Left ventricle myocardium superior (tissue), 1 donor: ENCODE measurements at regions not wholly inside any gene's neighbourhood (a gene's known extent, or its start where the extent isn't known, plus 50 kb on each side); places are given as distances from the start of the nearest gene placed in this dataset.
A peak's percentile ranks its signal among the peaks of the same experiment; 100 is the strongest.
"Not testable (repeated sequence)": the region's sequence is repeated elsewhere in the genome, so short reads cannot be mapped to it uniquely, and the experiment has no call there.

Source experiments
- ATAC-seq: fragments of 200-7000 bp; cut with Tn5 transposase; one replicate; pipeline ENCODE4 v1.9.1; 2020; ENCODE audit warnings: mild to moderate bottlenecking, moderate library complexity
- DNase-seq: peaks from one replicate; pipeline ENCODE4 v3.0.0-alpha.2; 2020
- intact Hi-C: fragments of 100-400 bp; cut with micrococcal nuclease; formaldehyde crosslinking; loops from one replicate; pipeline ENCODE4 v1.11.0; 2022
- donor health status: DM: no; HTN: yes; CAD: no; lungs with severe emphysema.

DNA sequence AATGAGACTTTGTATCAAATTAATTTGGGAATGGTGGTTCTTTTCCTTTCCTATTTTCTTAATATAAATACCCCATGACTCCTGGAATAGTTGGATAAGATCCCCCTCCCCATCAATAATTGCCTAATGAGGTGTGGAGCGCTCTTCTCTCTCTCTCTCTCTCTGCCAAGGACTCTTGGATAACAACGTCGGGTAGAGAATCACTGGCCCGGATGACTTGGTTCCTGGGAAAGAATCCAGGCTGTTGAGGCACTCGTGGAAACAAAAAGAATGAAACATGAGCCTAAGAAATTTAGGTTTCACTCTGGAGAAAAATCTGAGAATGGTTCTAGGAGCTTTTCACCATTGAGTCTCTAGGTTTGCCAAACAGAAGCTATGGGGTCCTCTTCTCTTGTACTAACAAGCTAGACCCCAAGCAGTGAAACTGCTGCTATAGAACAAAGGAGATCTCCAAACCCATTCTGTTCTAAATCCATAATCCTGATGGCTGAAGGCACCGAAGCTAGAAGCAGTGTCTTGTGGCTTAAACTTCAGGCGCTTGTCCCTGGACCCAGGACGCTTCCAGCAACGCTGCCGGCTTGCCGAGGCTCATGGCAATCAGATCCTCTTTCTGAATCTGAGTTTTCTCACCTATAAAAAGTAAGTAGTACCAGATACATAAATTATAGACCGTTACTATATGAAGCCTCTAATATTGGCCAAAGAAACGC lies 241.6 kb upstream of the BTBD3 start:
- intact Hi-C loops, result no loop called here
- no peak for ATAC-seq
- DNase-seq, result no peak

DNA sequence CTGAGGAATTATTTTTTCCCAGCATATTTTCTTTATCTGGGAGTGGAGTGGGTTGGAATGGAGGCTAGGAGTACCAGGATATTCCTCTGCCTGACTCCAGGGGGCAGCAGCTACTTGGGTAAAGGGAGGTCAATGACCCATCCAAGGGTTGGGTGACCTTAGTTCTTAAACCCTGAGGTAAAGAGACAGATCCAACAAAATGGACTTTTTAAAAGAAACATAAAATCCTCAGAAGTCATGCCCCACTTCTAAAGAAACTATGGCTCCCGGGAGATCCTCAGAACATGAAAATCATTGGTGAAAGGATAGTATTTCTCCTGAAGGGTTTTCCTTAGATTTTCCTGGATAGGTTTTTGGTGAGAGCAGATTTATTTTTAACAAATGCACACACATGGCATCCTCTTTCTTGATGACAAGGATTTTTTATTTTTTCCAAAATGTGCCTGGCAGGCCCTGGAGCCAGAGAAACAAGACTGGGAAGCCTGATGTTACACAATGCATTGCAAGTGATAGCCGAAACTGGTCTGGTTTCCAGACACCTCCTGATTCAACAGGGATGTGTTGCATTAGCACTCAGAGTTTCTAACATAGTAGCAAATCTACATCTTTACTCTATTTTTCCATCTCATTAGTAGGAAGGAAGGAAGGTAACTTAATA lies 240.9 kb upstream of the BTBD3 start:
- ATAC-seq (peak; percentile 94), DNase-seq (no peak)
- intact Hi-C loops, result no loop called here

DNA sequence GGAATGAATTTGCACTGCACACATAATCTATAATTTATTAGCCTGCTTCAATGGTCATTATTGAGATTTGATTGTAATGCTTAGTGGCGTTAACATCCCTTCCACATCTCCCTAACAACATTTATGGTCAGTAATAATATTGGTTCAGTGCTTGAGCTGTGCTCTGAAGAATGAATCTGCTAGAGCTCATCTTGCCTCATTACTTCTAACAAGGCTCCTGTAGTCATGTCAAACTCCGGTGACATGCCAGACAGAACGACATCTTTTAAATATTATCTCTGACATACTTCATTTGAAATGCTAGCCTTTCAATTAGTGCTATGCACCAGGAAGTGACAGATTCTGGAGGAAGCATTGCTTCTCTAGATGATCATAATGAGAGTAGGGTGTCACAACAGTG lies 240.3 kb upstream of the BTBD3 start:
- no peak for DNase-seq
- intact Hi-C loops, result no loop called here
- ATAC-seq, result no peak

DNA sequence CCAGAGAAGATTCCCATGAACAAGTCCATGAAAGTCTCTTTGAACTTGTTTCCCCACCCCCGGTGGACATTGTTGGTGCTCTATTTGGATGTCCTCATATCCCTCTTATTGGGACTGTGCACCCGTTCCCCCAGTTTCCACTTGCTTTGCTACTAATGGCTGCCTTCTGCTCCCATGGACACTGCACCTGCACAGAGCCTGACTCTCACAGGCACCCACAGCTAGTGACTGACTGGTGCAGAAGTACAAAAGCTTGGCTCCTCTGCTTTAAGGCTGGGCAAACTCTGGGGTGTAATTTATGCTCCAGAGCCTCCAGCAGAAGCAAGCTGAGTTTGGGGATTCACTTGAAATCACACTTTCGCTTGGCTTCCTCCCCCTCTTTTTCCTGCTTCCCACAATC lies 239.9 kb upstream of the BTBD3 start:
- intact Hi-C loops, result no loop called here
- DNase-seq (no peak), ATAC-seq (no peak)

DNA sequence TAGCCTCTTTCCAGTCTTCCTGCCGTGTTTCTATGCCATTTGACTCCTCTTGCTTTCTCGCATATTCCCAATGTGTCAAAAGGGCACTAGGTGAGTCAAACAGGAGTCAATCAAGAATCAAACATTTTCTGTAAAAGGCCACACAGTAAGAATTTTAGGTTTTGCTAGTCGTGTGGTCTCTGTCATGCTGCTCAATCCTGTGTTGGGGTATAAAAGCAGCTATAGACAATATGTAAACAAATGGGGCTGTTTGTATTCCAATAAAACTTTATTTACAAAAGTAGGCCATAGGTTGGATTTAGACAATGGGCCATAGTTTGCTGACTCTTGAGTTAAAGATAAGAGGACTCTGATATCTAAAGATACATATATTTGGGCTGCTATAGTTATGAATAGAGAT lies 235.4 kb upstream of the BTBD3 start:
- intact Hi-C loops, result no loop called here
- ATAC-seq (no peak), DNase-seq (no peak)

DNA sequence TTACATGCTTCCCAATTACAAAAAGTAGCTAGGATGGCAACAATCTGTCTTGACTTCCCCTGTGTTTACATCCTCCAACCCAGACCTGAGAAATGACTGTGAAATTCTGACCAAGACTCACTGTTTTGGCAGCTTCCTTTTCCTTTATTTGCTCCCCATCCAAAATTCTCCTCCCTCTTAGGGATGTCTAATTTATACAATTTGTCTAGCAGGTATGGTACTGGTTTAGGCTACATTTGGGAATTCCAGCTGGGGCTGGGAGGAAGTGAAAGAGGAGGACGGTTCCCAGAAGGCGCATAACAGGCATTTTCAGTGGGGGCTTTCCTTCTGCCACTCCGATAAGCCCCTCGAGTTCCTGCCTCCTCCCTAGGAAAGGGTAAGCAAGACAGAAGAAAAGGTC lies 231.5 kb upstream of the BTBD3 start:
- no peak for ATAC-seq
- DNase-seq, result no peak
- intact Hi-C loops, result no loop called here

DNA sequence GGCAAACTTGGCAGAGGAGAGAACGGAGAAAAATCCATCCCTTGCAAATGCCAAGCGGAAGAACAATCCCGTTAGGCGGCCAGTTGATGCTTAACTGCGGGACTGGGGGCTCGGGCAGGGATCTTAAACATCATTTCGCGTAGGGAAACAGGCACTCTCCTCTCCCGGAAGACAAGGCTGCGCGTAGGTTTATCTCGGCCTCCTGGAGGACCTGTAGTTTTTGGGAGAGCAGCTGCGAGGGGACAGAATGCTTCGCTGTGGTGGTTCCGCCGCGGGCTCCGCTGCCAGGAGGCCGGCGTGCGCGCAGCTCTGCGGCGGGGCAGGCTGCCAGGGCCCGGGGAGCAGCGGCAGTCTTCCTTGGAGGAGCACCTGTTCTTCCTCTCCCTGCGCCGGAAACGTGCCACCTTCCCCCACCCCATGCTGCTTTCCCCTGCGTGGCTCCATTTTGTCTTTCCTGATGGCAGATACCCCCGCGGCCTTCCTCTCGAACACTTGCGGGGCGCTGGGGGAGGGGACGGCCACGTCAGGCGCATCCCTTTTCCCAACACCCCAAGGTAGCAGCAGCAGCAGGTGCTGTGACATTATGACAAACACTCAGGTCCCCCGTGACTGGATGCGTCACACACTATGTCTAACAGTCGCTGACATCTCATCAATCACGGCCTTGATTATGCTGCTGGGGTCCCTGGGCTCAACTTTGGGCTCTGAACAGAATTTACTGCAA lies 230.7 kb upstream of the BTBD3 start:
- ATAC-seq, result peak; percentile 69
- DNase-seq, result peak; percentile 63
- intact Hi-C loops, result no loop called here

DNA sequence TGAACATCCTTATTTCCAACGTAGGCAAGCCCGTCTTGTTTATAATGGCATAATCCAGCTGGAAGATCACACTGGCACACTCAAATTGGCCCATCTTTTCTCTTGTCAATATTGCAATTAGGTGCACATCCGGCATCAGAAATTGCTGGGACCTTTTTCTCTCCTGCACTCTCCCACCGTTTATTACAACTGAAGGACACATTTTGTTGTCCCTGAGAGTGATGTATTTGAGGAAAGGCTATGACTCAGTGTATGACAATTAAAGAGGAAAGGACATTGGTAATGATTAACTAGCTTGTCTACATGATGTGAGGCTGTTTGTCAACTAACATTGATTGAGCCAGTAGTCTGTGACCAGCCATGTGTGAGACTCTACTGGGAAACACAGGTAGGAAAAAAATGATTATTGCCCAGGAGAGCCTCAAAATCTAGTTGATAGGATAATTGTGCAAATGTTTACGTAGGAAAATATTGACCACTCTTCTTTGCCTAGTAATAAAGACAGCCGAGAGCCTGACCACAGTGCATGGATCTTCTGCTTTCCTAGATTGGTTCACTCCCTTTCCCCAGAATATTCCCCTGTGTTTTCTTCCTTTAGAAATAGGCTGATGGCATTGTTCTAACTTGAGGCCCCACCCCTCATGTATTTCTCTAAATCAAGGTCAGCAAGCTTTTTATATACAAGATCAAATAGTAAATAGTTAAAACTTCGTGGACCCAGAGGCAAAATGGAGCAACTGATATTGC lies 230.0 kb upstream of the BTBD3 start:
- no peak for ATAC-seq
- intact Hi-C loops, result no loop called here

DNA sequence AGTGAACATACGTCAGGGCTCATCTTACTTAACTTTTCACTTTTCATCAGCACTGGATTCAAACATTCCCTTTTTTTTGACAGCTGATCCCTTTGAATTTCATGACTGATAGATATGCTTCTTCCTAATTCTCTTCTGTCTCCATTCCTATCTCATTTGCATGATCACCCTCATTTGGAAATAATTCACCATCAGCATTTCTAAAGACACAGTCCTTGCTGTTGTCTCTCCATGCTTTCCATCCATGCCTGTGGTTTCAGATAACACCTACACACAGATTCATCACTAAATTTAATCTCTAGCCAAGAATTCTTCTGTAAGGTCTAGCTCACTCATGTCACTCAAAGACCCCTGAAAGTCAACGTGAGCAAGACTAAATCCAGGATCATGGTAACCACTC lies 228.4 kb upstream of the BTBD3 start:
- ATAC-seq, result no peak
- DNase-seq, result no peak
- intact Hi-C loops, result no loop called here

More for the DNA sequence above, 230.0 kb upstream of the BTBD3 start:
- no peak for DNase-seq

DNA sequence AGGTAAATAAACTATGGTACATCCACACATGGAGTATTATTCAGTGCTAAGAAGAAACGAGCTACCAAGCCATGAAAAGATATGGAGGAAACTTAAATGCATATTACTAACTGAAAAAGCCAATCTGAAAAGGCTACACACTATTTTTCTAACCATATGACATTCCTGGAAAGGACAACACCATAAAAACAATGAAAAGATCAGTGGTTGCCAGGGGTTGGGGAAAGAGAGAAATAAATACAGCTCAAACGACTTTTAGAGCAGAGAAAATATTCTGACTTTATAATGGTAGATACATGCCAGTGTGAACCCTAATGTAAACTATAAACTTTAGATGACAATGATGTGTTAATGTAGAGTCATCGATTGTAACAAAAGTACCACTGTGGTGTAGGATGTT lies 225.9 kb upstream of the BTBD3 start:
- DNase-seq (no peak), ATAC-seq (no peak)
- intact Hi-C loops, result no loop called here

DNA sequence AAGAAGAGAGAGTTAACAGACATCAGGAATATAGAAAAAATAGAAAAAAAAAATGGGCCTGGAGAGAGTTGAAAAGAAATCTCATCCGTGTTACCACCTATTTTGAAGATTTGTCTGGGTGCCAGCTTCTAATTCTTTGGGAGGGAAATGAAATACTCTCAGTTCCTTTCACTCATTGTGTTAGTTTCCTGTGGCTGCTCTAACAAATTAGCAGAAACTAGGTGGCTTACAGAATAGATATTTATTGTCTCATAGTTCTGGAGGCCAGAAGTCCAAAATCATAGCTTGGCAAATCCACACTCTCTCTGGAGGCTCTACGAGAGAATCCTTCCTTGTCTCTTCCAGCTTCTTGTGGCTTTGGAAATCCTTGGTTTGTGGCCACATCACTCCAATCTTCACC lies 225.1 kb upstream of the BTBD3 start:
- intact Hi-C loops, result no loop called here
- ATAC-seq, result no peak
- DNase-seq, result no peak

DNA sequence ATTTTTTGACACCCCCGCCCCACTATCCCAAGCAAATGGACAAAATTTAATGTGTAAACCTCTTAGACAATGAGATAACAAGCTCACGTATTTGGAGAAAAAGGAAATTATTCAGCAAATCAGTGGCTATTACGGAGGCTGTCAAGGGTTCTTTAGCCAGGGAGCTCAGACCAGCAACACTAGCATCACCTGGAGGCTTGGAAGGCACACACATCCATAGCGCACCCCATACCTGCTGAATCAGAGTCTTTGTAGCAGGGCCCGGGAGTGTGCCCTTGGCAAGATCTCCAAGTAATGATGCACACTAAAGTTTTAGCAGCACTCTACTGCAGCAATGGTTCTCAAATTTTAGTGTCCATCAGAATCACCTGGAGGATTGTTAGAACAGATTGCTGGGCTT lies 223.2 kb upstream of the BTBD3 start:
- DNase-seq (no peak), ATAC-seq (no peak)
- intact Hi-C loops, result no loop called here

DNA sequence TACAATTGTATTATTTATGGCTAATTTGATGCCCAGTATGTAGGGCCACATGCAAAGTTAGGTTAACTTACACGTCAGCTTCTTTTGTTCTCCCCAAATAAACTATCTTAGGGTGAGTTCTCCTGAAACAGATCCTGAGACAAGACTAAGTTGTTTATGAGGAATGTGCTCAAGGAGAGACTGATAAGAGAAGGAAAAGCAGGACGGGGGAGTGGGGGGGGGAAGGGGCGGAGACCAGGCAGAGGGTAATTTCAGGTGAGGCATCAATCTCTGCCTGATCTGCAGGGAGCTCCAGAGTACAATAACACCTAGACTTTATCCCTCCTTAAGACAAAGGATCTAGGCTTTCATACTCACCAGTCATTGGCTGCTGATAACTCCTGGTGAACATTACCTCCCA lies 220.6 kb upstream of the BTBD3 start:
- ATAC-seq (no peak), DNase-seq (no peak)
- intact Hi-C loops, result no loop called here

DNA sequence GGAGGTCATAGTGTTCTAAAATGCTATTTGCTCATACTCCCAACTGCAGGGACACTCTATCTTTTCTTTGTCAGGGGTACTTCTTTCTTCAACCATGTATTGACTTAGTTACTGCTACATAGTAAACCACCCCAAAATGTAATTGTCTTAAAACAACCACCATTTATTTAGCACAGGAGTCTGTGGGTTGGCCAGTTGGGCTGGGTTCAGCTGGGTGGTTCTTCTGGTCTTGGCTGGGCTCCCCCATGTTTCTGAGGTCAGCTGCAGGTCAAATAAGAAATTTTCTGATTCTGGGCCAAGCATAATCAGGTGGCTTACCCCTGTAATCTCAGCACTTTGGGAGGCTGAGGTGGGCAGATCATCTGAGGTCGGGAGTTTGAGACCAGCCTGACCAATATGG lies 220.0 kb upstream of the BTBD3 start:
- intact Hi-C loops, result no loop called here
- ATAC-seq (no peak), DNase-seq (no peak)

DNA sequence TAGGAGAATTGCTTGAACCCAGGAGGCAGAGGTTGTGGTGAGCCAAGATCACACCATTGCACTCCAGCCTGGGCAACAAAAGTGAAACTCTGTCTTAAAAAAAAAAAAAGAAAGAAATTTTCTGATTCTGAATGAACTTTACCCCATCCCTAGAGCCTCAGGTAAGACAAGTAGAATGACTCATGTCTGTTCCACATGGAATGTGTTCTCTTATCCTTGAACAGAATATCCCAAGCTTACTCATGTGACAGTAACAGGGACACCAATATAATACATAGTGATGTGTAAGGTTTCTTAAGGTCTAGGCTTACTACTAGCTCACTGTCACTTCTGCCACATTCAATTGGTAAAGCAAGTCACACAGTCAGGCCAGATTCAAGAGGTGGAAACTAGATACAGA lies 219.6 kb upstream of the BTBD3 start:
- intact Hi-C loops, result no loop called here
- ATAC-seq (no peak), DNase-seq (no peak)

DNA sequence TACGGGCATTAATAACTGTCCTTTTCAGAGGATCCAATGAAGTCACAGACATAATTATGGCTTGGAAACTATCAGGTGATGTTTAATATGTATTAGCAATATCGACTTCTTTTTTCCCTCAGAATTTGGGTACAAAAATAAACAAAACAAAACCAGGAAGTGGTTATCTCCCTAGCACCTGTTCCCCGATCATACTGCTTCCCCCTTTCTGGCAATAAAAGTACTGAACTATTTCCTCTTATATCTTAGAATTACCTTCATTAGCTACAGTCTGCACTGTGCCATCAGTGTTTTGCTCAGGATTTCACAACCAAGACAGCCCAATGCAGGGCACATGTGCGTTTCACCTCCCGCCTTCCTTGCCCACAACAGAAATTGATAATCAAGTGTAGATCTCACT lies 216.9 kb upstream of the BTBD3 start:
- intact Hi-C loops, result no loop called here
- ATAC-seq (no peak), DNase-seq (no peak)

DNA sequence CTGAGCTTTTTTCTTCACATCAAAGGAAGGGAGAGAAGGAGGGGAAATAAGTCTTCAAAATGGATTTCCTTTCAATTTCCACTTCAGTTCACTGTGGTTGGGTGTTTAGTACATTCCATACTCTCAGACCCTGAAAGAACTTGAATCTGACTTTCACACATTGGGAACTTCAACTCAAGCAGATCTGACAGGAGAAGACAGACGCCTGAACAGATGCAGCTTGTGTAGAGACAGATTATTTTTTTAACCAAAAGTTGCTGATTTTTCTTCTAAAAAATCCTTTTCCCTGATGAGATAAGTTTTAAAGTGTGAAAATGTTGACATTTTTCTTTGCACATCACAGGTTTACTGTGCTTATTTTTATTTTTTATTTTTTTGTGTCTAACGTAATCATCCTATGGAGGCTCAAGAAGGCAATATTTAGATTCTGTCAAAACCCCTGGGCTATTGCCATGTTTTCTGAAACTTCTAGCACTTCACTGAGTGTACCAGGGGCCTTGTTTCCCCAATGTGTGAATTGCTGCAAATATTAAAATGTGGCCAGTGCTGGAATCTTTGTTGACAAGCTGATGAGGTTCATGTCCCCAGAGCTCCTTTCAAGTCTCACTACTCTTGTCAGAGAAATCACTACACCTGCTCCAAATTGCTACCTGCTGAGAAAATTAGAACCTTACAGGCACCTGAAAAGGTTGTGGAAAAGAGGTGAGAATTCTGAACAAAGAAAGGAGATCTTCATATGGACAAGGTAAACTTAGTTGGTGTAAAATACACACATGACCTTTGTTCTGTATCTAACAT lies 214.8 kb upstream of the BTBD3 start:
- ATAC-seq, result no peak
- no peak for DNase-seq
- intact Hi-C loops, result no loop called here

DNA sequence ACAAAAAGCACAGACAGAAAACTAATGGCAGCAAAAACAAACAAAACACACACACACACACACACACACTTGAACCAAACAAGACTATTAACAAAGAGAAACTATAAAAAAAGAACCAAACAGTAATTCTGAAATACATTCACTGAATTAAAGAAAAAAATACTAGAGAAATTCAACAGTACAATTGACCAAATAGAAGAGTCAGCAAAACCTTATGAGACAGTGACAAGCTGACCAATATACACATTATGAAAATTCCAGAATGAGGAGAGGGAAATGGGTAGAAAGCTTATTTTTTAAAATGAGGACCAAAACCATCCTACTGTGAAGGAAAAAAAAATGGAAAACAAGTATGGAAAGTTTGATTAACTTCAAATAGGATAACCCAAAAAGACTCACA lies 212.2 kb upstream of the BTBD3 start:
- intact Hi-C loops, result no loop called here
- ATAC-seq (no peak), DNase-seq (no peak)

DNA sequence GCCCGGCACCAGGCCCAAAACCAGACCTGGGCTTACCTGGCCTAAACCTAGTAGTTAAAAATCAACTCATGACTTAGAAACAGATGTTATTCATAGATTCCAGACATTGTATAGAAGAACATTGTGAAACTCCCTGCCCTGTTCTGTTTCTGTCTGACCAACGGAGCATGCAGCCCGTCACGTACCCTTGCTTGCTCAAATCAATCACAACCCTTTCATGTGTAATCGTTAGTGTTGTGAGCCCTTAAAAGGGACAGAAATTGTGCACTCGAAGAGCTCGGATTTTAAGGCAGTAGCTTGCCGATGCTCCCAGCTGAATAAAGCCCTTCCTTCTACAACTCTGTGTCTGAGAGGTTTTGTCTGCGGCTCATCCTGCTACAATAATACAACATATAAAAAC lies 209.5 kb upstream of the BTBD3 start:
- intact Hi-C loops, ATAC-seq, DNase-seq: not testable (repeated sequence)
